Activated CD4-positive, alpha-beta T cell treated with anti-CD3 and anti-CD28 coated beads, Interleukin-2, amount 10 ng/mL, durations not matched to agents 7 days and 5 days (primary cell): ENCODE measurements at regions not wholly inside any gene's neighbourhood (a gene's known extent, or its start where the extent isn't known, plus 50 kb on each side); places are given as distances from the start of the nearest gene placed in this dataset.

Experiments used
- CTCF ChIA-PET: fragments of 350-600 bp; sonication (Branson Sonifier 250); formaldehyde crosslinking; loops from one replicate; lab custom pipeline; 2021; ENCODE audit warnings: antibody characterized with exemption; lab: Charles Lee
- POLR2A ChIA-PET: fragments of 350-600 bp; sonication (Branson Sonifier 250); formaldehyde crosslinking; loops from one replicate; lab custom pipeline; 2021; ENCODE audit warnings: antibody characterized with exemption; lab: Charles Lee
- DNase-seq: peaks from one replicate; pipeline ENCODE4 v3.0.0-alpha.2; 2020
- H3K27ac Mint-ChIP-seq: one replicate; pipeline ENCODE4 v1.8.0; 2021; ENCODE audit warnings: mild to moderate bottlenecking, moderate library complexity, mixed read lengths
- H3K27me3 Mint-ChIP-seq: one replicate; pipeline ENCODE4 v1.8.0; 2021; ENCODE audit warnings: mixed read lengths
- H3K36me3 Mint-ChIP-seq: one replicate; pipeline ENCODE4 v1.8.0; 2021; ENCODE audit warnings: low read depth, mixed read lengths
- H3K4me1 Mint-ChIP-seq: one replicate; pipeline ENCODE4 v1.8.0; 2021; ENCODE audit warnings: mixed read lengths
- H3K4me3 Mint-ChIP-seq: one replicate; pipeline ENCODE4 v1.8.0; 2021; ENCODE audit warnings: mild to moderate bottlenecking, moderate library complexity, mixed read lengths
- H3K9me3 Mint-ChIP-seq: one replicate; pipeline ENCODE4 v1.8.0; 2021; ENCODE audit warnings: mixed read lengths

DNA sequence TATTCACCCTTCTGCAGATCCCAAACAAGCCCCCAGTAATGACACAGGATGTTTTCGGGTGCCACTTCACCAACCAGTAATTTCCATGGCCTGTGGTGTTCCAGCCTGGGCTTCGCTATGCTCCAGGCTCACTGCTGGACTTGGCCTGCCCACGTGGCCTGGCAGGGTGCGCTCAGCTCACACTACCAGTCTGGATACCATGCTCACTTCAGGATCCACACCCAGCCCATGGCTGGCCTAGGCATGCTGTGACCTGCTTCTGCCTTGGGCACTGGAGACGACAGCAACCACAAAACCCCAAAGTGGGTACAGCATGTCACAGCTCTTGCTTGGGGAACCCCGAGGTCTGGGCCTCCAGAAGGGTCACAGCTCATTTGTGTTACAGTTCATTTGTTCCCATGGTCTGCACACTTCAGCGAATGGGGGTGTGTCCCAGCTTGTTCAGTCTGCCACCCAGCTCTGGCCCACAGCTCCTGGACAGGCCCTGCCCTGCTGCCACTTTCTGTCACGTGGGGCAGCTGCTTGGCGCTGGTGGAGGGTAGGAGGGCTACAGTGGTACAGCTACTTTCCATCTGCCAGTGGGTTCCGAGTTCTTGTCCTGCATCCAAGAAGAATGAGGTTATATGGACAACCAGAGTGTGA, 650.8 kb downstream of the MCTP2 start:
- H3K4me3 Mint-ChIP-seq, result no peak overlapping the region
- H3K9me3 Mint-ChIP-seq, result peaks cover 4% of the 10 kb centered on the region
- H3K27ac Mint-ChIP-seq, result no peak overlapping the region
- POLR2A ChIA-PET, result no interaction called here
- no peaks in the 10 kb centered on the region for H3K36me3 Mint-ChIP-seq
- CTCF ChIA-PET, result interaction anchor here (0.7 kb wide), 1 partner anchor 120 kb away, joined by 3 read pairs; no protein-coding TSS in a partner anchor
- H3K27me3 Mint-ChIP-seq, result no peaks in the 10 kb centered on the region
- H3K4me1 Mint-ChIP-seq, result no peaks in the 10 kb centered on the region
- no peak for DNase-seq

DNA sequence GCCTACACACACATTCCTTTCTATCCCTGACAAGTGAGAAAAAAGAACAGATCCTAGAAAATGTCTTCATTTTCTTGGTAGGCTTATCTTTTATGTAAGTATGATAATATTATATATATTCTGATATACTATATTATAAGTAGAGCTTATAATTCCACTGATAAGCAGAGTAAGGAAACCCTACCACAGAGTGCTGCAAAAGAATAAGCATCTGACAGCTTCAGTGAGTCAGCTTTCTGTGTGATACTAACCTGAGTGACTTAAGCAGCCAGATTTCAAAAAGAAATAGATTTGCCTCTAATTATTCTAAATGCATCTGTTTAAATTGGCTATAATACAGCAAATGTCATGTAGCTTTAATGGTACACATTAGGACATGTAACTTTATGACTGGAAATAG, 656.0 kb downstream of the MCTP2 start:
- Mint-ChIP-seq H3K9me3 (no peaks in the 10 kb centered on the region), H3K27ac (no peak overlapping the region), H3K27me3 (no peaks in the 10 kb centered on the region), H3K4me1 (no peaks in the 10 kb centered on the region), H3K4me3 (no peak overlapping the region), H3K36me3 (no peaks in the 10 kb centered on the region)
- POLR2A ChIA-PET, result no interaction called here
- no peak for DNase-seq
- CTCF ChIA-PET, result no interaction called here

DNA sequence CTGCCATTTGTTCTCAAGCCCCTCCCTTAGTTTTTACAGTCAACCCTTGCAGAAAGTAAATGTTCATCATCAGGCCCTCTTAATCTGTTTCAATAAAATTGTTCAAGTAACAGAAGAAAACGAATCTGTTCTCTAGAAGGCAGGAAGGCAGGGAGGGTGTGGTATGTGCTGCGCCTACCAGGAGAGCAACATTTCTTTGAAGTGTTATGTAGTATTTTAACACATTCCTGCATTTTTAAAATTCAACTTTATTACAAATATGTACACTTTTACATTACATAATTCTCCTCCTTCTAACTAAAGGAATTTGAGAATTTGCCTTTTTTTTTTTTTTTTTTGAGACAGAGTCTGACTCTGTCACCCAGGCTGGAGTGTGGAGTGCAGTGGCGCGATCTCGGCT, 657.8 kb downstream of the MCTP2 start:
- Mint-ChIP-seq H3K27ac (no peak overlapping the region), H3K4me1 (no peaks in the 10 kb centered on the region), H3K27me3 (no peaks in the 10 kb centered on the region), H3K9me3 (no peaks in the 10 kb centered on the region), H3K4me3 (no peak overlapping the region), H3K36me3 (no peaks in the 10 kb centered on the region)
- ChIA-PET POLR2A (no interaction called here), CTCF (no interaction called here)
- no peak for DNase-seq

DNA sequence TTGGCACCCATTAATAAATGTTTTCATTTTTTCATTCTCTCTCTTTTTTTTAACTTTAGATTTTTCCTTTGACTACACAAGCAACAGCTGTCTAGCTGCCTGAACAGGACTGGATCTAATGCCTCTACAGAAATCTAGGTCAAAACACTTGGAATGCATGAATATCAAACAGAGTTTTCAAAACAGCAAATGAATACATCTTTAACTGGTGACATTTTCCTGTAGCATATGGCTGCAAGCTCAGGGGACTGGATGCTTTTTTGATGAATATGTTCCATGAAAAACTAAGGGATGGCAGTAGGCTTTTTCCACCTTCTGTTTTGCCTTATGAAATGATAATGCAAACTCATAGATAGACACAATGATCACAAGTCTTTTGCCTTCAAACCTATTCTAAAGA, 661.7 kb downstream of the MCTP2 start:
- no peaks in the 10 kb centered on the region for H3K36me3 Mint-ChIP-seq
- H3K4me1 Mint-ChIP-seq, result no peaks in the 10 kb centered on the region
- CTCF ChIA-PET, result no interaction called here
- DNase-seq, result no peak
- H3K27me3 Mint-ChIP-seq, result no peaks in the 10 kb centered on the region
- no peak overlapping the region for H3K4me3 Mint-ChIP-seq
- no peak overlapping the region for H3K27ac Mint-ChIP-seq
- POLR2A ChIA-PET, result no interaction called here
- H3K9me3 Mint-ChIP-seq, result no peaks in the 10 kb centered on the region

DNA sequence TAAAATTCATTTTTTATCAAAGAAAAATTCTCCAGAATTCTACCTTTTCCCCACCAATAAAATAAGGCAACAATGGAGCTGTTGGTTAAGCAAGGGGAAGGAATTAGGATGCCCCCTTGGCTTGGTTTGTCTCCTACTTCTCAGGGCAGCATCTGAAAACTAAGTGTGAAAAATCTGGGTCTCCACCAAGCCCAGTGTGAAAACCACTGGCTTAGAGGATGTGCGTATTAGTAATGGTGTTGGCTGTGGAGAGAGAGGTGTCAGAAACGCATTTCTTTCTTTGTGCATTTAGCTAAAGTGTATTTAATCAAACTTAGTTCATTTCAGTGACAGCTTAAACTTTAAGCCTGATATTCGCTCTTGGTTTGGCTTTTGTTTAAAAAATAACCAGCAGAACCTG, 662.7 kb downstream of the MCTP2 start:
- no peaks in the 10 kb centered on the region for H3K36me3 Mint-ChIP-seq
- POLR2A ChIA-PET, result no interaction called here

DNA sequence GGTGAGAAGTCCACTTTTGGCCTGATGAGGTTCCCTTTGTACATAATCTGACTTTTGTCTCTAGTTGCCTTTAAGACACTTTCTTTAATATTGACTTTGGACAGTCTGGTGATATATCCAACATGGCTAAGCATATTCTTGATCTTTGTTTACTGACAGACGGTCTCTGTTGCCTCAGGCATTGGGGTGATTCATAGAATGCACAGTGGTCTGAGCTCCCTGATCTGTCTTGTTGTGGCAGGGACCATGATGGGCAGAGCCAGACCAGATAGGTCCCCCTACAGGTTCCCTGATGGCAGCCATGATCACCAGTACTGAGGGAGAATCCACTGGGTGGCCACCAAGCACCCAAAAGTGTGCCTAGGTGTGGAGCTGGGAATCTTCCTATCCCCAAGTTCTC, 678.1 kb downstream of the MCTP2 start:
- POLR2A ChIA-PET, result no interaction called here
- H3K9me3 Mint-ChIP-seq, result no peaks in the 10 kb centered on the region
- H3K27me3 Mint-ChIP-seq, result no peaks in the 10 kb centered on the region

More for the DNA sequence above, 662.7 kb downstream of the MCTP2 start:
- Mint-ChIP-seq H3K27ac (no peak overlapping the region), H3K4me3 (no peak overlapping the region), H3K9me3 (no peaks in the 10 kb centered on the region), H3K27me3 (no peaks in the 10 kb centered on the region), H3K4me1 (no peaks in the 10 kb centered on the region)
- DNase-seq, result no peak
- CTCF ChIA-PET, result no interaction called here

DNA sequence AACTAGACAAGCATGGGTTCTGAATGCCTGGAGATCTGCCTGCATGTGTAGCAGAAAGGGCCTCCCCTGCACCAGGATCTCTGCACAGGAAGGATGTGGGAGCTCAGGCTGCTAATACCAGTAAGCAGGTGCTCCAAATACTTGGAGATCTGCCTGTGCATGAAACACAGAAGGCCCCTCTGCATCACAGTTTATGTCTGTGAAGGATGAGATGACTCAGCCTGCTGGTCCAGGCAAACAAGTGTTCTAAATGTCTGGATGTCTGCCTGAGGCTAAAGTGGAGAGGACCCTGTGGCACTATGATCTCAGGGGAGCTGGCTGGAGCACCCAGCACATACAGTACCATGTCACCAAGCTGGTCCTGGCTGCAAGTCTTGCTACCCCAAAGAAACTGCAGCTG, 678.8 kb downstream of the MCTP2 start:
- Mint-ChIP-seq H3K27me3 (no peaks in the 10 kb centered on the region), H3K36me3 (no peaks in the 10 kb centered on the region), H3K4me1 (no peaks in the 10 kb centered on the region), H3K27ac (no peak overlapping the region), H3K9me3 (no peaks in the 10 kb centered on the region), H3K4me3 (no peak overlapping the region)
- ChIA-PET POLR2A (no interaction called here), CTCF (no interaction called here)
- no peak for DNase-seq

More for the DNA sequence above, 678.1 kb downstream of the MCTP2 start:
- Mint-ChIP-seq H3K36me3 (no peaks in the 10 kb centered on the region), H3K4me3 (no peak overlapping the region), H3K27ac (no peak overlapping the region), H3K4me1 (no peaks in the 10 kb centered on the region)
- CTCF ChIA-PET, result no interaction called here
- no peak for DNase-seq

DNA sequence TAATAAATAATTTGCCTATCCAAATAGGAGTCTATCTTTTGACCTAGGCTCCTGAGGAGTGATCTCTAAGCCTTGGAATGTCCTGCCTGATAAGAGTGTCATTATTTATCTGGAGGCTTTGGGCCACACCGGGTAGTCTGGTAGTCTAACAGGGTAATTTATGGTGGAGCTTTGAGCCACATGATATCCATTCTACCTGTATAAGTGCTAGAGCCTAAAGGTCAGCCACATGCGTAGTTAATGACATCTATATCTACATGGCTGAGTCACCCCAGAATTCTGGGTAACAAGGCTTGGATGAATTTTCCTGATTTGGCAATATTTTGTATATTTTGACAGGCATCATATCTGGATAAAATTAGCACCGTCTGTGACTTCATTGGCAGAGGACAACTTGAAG, 681.4 kb downstream of the MCTP2 start:
- ChIA-PET POLR2A (no interaction called here), CTCF (no interaction called here)
- Mint-ChIP-seq H3K36me3 (no peaks in the 10 kb centered on the region), H3K27ac (no peak overlapping the region), H3K4me3 (no peak overlapping the region), H3K27me3 (no peaks in the 10 kb centered on the region), H3K4me1 (no peaks in the 10 kb centered on the region), H3K9me3 (no peaks in the 10 kb centered on the region)
- DNase-seq, result no peak

DNA sequence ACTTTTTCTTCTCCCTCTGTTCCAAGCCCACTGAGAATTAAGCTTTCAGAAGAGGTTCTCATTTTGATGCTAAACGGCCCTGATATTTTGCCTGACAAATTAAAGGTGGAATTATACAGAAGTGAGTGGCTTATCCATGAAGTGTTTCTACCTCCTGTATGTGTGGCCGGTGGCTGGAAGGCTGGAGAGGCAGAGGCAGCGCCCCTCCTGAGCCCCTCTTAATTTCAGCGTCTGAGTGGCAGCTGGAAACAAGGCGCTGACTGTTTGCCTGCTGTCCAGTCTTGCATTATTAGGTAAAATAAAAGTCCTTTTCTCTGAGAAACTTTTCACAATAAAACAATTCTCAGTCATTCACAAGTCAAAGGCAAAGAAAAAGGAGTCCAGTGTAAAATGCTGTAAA, 685.7 kb downstream of the MCTP2 start:
- DNase-seq, result no peak
- no peak overlapping the region for H3K4me3 Mint-ChIP-seq
- H3K4me1 Mint-ChIP-seq, result no peaks in the 10 kb centered on the region
- ChIA-PET POLR2A (no interaction called here), CTCF (no interaction called here)
- H3K9me3 Mint-ChIP-seq, result no peaks in the 10 kb centered on the region
- H3K36me3 Mint-ChIP-seq, result no peaks in the 10 kb centered on the region
- H3K27me3 Mint-ChIP-seq, result no peaks in the 10 kb centered on the region
- no peak overlapping the region for H3K27ac Mint-ChIP-seq

DNA sequence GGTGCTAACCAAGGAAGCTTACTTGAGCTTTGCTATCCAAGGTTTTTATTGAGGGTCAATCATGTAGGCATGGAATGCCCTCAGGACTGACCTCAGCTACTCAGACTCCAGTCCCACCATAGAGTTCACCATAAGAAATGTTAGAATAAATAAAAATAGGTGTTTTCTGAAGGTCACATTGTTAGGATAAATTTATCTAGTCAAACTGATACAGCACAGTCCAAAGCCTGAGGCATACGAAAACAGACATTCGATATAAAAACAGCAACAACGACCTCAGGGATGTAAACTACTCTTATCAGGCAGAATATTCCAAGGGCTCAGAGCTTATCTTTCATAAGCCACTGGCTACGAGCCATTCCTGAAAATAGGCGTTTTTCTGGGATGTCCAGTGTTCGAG, 690.6 kb downstream of the MCTP2 start:
- H3K4me3 Mint-ChIP-seq, result no peak overlapping the region
- no peak overlapping the region for H3K27ac Mint-ChIP-seq

DNA sequence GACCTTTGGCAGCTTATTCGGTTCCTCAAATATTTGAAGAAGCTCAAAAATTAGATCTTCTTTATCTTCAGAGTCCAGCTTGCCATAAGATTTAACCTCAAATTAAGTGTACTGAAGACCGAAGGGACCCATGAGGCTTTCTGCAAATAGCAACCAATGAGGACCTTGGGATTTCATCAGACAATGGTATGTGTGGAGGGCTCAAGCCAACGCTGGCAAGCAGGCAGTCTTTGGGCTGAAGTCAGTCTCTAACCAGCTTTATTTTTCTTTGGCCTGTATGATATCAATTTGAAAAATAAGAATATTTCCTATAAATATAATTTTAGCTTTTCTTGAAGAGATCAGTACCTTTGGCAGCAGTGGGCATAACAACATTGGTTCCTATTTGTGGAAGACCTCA, 692.7 kb downstream of the MCTP2 start:
- POLR2A ChIA-PET, result no interaction called here

More for the DNA sequence above, 690.6 kb downstream of the MCTP2 start:
- H3K36me3 Mint-ChIP-seq, result no peaks in the 10 kb centered on the region
- no peak for DNase-seq
- H3K4me1 Mint-ChIP-seq, result no peaks in the 10 kb centered on the region
- H3K9me3 Mint-ChIP-seq, result no peaks in the 10 kb centered on the region
- ChIA-PET CTCF (no interaction called here), POLR2A (no interaction called here)
- H3K27me3 Mint-ChIP-seq, result no peaks in the 10 kb centered on the region

DNA sequence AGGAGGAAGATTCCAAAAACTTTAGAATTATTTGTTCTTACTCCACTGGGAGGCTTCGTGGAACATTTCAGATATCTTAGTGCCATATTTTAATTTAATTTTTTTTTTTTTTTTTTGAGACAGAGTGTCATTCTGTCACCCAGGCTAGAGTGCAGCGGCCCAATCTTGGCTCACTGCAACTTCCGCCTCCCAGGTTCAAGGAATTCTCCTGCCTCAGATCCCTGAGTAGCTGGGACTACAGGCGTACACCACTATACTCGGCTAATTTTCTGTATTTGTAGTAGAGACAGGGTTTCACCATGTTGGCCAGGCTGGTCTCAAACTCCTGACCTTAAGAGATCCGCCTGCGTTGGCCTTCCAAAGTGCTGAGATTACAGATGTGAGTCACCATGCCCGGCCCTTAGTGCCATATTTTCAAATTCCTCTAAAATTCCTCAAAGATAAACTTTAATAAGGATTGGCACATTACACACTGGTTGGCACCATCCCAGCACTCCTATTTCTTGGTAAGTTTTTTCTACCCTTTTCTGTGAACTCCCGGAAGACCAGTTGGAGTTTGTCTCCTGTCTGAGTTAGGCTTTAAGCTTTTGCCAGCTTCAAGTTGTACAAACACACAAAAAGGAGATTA, 693.7 kb downstream of the MCTP2 start:
- CTCF ChIA-PET, result no interaction called here
- POLR2A ChIA-PET, result no interaction called here
- H3K9me3 Mint-ChIP-seq, result no peaks in the 10 kb centered on the region

More for the DNA sequence above, 692.7 kb downstream of the MCTP2 start:
- H3K27me3 Mint-ChIP-seq, result no peaks in the 10 kb centered on the region
- H3K4me3 Mint-ChIP-seq, result no peak overlapping the region
- H3K9me3 Mint-ChIP-seq, result no peaks in the 10 kb centered on the region
- no peak overlapping the region for H3K27ac Mint-ChIP-seq
- H3K4me1 Mint-ChIP-seq, result no peaks in the 10 kb centered on the region
- DNase-seq, result no peak
- no peaks in the 10 kb centered on the region for H3K36me3 Mint-ChIP-seq
- CTCF ChIA-PET, result no interaction called here

DNA sequence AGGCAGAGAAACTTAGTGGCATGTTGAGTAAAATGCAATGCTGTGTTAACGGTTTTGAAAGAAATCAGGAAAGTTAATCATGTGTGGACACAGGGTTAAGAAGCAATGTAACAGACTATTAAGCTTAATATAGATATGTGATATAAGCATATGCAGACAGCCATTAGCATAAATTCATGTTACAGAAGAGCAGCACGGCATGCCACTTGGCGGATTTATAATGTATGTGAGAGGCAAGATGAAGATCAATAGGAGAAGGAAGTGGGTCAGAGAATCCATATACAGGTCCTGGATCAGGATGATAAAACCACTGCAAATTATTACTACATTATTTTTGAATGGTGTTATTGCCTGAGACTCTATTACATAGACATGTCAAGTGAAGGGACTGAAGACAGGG, 694.3 kb downstream of the MCTP2 start:
- Mint-ChIP-seq H3K4me1 (no peaks in the 10 kb centered on the region), H3K4me3 (no peak overlapping the region), H3K36me3 (no peaks in the 10 kb centered on the region), H3K27me3 (no peaks in the 10 kb centered on the region), H3K27ac (no peak overlapping the region), H3K9me3 (no peaks in the 10 kb centered on the region)
- CTCF ChIA-PET, result no interaction called here
- POLR2A ChIA-PET, result no interaction called here
- no peak for DNase-seq

More for the DNA sequence above, 693.7 kb downstream of the MCTP2 start:
- Mint-ChIP-seq H3K36me3 (no peaks in the 10 kb centered on the region), H3K27ac (no peak overlapping the region), H3K4me3 (no peak overlapping the region), H3K27me3 (no peaks in the 10 kb centered on the region), H3K4me1 (no peaks in the 10 kb centered on the region)
- DNase-seq, result no peak

DNA sequence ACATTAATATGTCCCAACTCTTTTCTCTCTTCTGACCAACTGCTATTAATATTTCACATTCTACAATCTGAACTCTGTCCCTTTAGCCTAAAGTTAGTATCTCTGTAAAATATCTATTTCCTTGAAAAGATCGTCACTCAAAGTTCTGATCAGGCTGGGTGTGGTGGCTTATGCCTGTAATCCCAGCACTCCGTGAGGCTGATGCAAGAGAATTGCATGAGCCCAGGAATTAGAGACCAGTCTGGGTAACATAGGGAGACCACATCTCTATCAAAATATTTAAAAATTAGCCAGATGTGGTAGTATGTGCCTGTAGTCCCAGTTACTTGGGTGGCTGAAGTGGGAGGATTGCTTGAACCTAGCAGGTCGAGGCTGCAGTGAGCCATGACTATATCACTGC, 695.6 kb downstream of the MCTP2 start:
- POLR2A ChIA-PET, result no interaction called here
- CTCF ChIA-PET, result no interaction called here
- H3K27ac Mint-ChIP-seq, result no peak overlapping the region
- no peaks in the 10 kb centered on the region for H3K36me3 Mint-ChIP-seq
- H3K4me3 Mint-ChIP-seq, result no peak overlapping the region
- H3K27me3 Mint-ChIP-seq, result no peaks in the 10 kb centered on the region
- H3K9me3 Mint-ChIP-seq, result no peaks in the 10 kb centered on the region
- no peak for DNase-seq
- no peaks in the 10 kb centered on the region for H3K4me1 Mint-ChIP-seq
